ENCODE measurements at regions not wholly inside any gene's neighbourhood (a gene's known extent, or its start where the extent isn't known, plus 50 kb on each side); places are given as distances from the start of the nearest gene placed in this dataset.

DNA sequence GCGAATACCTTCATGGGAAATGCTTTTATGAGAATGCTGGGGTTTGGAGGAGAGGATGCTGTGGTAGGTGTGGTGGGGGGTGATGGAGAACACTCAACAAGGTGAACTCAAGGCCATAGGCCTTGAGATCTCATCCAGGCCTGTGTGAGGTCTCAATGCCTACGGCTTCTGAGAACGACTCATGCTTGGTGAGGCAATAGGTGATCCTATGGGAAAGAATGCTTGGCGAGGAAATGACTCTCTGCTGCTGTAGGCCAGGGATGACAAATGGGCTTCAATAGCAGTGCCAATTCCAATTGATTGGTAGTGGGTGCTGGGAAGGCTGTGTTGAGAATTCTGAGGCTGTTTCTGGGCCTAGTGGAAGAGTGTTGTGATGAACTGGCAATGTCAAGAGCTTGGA lies 280.2 kb upstream of the CLINT1 start:
- no peak overlapping the region for H3K27ac ChIP-seq (ENCODE audit: insufficient read depth, low read length, poor library complexity, severe bottlenecking)
- DNase-seq = no peak

DNA sequence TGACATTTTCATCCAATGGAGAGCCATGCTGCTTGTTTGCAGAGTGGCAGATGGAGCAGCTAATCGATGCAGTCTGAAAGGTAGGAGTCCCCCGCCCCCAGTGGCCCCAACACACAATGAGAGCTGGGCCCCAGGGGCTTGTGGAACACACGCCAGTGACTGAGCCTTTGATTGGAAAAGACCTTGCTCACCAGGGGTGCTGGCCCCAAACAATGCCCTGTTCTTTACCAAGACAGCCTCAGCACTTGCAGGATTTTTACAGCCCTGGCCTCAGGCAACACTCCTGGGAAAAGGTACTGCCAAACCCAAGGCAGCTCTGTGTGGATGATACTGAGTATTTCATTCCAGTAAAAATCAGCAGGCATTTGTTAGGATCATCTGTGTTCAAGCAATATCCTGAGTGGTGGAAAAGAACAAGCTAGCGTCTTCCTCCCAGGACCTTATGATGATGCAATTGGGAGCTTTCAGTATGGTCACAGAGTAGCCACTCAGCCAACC lies 276.8 kb upstream of the CLINT1 start:
- H3K9me3 ChIP-seq (ENCODE audit: control insufficient read depth, low read length) = no peaks in the 10 kb centered on the region
- H3K27me3 ChIP-seq (replicated peaks; ENCODE audit: control insufficient read depth, insufficient read depth, low read length, poor library complexity, severe bottlenecking) = no peaks in the 10 kb centered on the region
- H3K4me3 ChIP-seq (ENCODE audit: insufficient read depth, low read depth, low read length, poor library complexity, severe bottlenecking) = no peak overlapping the region
- no peak overlapping the region for H3K27ac ChIP-seq (ENCODE audit: insufficient read depth, low read length, poor library complexity, severe bottlenecking)
- no peaks in the 10 kb centered on the region for H3K4me1 ChIP-seq (ENCODE audit: control insufficient read depth, insufficient read depth, low read length, poor library complexity, severe bottlenecking)
- H3K36me3 ChIP-seq (ENCODE audit: control insufficient read depth, insufficient read depth, low read length) = no peaks in the 10 kb centered on the region
- no peak for DNase-seq

More for the DNA sequence above, 280.2 kb upstream of the CLINT1 start:
- H3K27me3 ChIP-seq (replicated peaks; ENCODE audit: control insufficient read depth, insufficient read depth, low read length, poor library complexity, severe bottlenecking) = no peaks in the 10 kb centered on the region
- H3K4me1 ChIP-seq (ENCODE audit: control insufficient read depth, insufficient read depth, low read length, poor library complexity, severe bottlenecking) = no peaks in the 10 kb centered on the region
- no peak overlapping the region for H3K4me3 ChIP-seq (ENCODE audit: insufficient read depth, low read depth, low read length, poor library complexity, severe bottlenecking)
- no peaks in the 10 kb centered on the region for H3K9me3 ChIP-seq (ENCODE audit: control insufficient read depth, low read length)
- H3K36me3 ChIP-seq (ENCODE audit: control insufficient read depth, insufficient read depth, low read length) = no peaks in the 10 kb centered on the region

DNA sequence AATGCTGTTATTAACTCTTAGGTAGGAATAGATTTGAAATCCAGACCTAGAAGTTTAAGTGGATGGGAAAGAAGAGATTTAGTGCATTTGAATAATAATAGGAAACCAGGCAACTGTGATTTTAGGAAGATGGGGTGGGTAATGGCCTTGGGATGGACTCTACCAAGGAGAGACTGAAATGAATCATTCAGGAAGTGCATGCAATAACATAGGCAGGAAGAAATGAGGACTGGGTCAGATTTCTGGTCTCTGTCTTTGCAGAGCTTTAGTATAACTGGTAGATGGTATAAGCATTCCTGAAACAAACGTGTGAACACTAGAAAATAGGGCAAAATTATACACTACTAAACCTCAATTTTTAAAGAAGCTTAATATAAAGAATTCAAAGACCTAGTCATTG lies 274.4 kb upstream of the CLINT1 start:
- H3K36me3 ChIP-seq (ENCODE audit: control insufficient read depth, insufficient read depth, low read length) = no peaks in the 10 kb centered on the region
- no peak overlapping the region for H3K27ac ChIP-seq (ENCODE audit: insufficient read depth, low read length, poor library complexity, severe bottlenecking)
- H3K9me3 ChIP-seq (ENCODE audit: control insufficient read depth, low read length) = no peaks in the 10 kb centered on the region
- no peak overlapping the region for H3K4me3 ChIP-seq (ENCODE audit: insufficient read depth, low read depth, low read length, poor library complexity, severe bottlenecking)
- DNase-seq = no peak
- H3K27me3 ChIP-seq (replicated peaks; ENCODE audit: control insufficient read depth, insufficient read depth, low read length, poor library complexity, severe bottlenecking) = no peaks in the 10 kb centered on the region
- H3K4me1 ChIP-seq (ENCODE audit: control insufficient read depth, insufficient read depth, low read length, poor library complexity, severe bottlenecking) = no peaks in the 10 kb centered on the region

DNA sequence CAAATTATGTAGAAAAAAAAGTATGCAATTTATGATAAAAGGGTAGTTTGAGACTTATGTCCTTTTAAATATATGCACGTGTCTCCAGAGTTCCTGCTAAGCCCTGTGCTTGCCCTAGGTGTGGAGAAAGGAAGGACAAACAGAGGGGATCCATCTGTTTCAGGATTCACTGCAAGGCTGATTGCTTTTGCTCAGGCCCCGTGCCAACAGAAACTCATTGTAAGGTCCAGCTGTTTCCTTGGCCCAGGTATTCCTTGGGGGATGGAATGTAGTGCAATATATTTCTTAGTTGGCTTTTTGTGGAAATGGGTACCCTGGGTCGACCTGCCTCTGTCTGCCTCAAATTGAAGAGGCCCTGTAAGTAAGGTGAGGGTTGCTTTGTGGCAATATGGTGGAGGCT lies 268.6 kb upstream of the CLINT1 start:
- Histone ChIP-seq H3K36me3 (ENCODE audit: control insufficient read depth, insufficient read depth, low read length) (no peaks in the 10 kb centered on the region), H3K9me3 (ENCODE audit: control insufficient read depth, low read length) (no peaks in the 10 kb centered on the region), H3K27ac (ENCODE audit: insufficient read depth, low read length, poor library complexity, severe bottlenecking) (no peak overlapping the region), H3K4me1 (ENCODE audit: control insufficient read depth, insufficient read depth, low read length, poor library complexity, severe bottlenecking) (no peaks in the 10 kb centered on the region), H3K27me3 (replicated peaks; ENCODE audit: control insufficient read depth, insufficient read depth, low read length, poor library complexity, severe bottlenecking) (no peaks in the 10 kb centered on the region), H3K4me3 (ENCODE audit: insufficient read depth, low read depth, low read length, poor library complexity, severe bottlenecking) (no peak overlapping the region)
- DNase-seq = no peak

DNA sequence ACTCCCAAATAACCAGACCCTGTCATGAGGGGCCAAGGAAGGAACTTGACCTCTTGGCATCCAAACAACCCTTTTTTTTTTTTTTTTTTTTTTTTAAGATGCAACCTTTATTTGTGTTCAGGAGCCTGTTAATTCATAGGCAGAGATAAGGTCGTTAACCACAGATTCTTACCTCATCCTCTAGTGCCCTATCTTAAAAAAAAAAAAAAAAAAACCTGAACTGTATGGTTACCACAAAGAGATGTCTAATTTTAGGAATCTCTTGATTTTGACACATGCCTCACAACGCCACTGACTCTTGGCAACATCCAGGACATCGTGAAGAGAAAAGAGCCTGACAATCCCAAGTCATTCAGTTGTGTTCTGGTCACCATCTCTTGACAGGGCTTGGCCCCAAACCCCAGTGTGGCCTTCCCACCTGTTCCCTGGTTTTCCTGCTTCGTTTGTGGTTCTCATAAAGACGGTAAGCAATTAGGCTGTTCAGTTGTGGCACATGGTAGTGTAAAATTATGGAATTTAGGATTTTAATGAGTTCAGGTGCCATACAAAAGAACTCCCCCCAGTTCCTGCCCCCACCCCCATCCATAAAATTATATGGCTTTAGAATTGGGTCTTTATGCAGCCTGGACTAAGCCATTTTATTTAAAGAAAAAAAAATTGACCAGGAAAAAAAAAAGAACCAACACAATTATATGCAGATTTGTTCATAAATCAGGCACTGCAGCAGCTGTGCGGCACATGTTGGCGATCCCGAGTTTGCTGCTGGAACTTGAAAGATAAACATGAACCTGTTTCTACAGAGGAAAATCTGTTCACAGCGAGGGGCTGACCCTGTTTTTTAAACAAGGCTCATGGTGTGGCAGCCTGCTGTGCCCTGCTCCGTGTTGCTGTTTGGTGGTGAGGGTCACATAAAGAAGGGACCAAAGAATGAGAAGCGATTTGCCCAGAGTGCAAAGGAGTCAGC lies 267.8 kb upstream of the CLINT1 start:
- H3K9me3 ChIP-seq (ENCODE audit: control insufficient read depth, low read length) = no peaks in the 10 kb centered on the region
- H3K36me3 ChIP-seq (ENCODE audit: control insufficient read depth, insufficient read depth, low read length) = no peaks in the 10 kb centered on the region
- no peaks in the 10 kb centered on the region for H3K27me3 ChIP-seq (replicated peaks; ENCODE audit: control insufficient read depth, insufficient read depth, low read length, poor library complexity, severe bottlenecking)
- no peak overlapping the region for H3K4me3 ChIP-seq (ENCODE audit: insufficient read depth, low read depth, low read length, poor library complexity, severe bottlenecking)
- no peaks in the 10 kb centered on the region for H3K4me1 ChIP-seq (ENCODE audit: control insufficient read depth, insufficient read depth, low read length, poor library complexity, severe bottlenecking)
- DNase-seq = no peak
- no peak overlapping the region for H3K27ac ChIP-seq (ENCODE audit: insufficient read depth, low read length, poor library complexity, severe bottlenecking)

DNA sequence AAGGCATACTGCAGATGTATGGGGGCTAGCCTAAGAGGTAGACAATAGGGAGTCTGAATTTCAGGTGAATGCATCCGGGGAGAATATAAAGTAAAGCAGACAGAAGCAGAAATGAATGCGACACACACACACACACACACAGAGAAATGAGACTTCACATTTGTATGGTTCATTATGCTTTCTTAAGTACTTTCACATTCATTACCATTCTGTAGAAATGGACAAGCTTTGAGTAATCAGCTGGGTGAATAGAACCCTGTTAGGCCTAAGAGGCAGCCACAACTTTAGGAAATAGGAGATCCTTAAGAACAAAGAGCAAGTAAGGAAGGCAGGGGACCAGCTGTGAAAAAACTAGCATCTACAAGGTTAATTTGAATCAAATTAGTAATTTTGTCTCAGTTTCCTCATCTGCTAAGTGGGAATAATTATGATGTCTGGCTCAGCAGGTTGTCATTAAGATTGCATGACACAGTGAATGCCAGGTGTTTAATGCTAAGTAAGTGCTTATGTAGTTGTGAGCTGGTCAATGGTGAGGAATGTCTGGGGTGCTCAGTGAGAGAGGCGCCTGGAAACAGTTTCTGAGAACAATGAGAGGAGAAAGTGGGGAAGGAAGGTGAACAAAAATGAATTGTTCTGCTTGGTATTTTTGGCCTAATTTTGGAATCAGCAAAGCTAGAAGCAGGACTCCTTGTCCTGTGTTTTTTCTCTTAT lies 265.8 kb upstream of the CLINT1 start:
- DNase-seq = no peak
- H3K36me3 ChIP-seq (ENCODE audit: control insufficient read depth, insufficient read depth, low read length) = no peaks in the 10 kb centered on the region
- H3K4me1 ChIP-seq (ENCODE audit: control insufficient read depth, insufficient read depth, low read length, poor library complexity, severe bottlenecking) = no peaks in the 10 kb centered on the region
- no peak overlapping the region for H3K27ac ChIP-seq (ENCODE audit: insufficient read depth, low read length, poor library complexity, severe bottlenecking)
- no peak overlapping the region for H3K4me3 ChIP-seq (ENCODE audit: insufficient read depth, low read depth, low read length, poor library complexity, severe bottlenecking)
- no peaks in the 10 kb centered on the region for H3K27me3 ChIP-seq (replicated peaks; ENCODE audit: control insufficient read depth, insufficient read depth, low read length, poor library complexity, severe bottlenecking)
- H3K9me3 ChIP-seq (ENCODE audit: control insufficient read depth, low read length) = no peaks in the 10 kb centered on the region

DNA sequence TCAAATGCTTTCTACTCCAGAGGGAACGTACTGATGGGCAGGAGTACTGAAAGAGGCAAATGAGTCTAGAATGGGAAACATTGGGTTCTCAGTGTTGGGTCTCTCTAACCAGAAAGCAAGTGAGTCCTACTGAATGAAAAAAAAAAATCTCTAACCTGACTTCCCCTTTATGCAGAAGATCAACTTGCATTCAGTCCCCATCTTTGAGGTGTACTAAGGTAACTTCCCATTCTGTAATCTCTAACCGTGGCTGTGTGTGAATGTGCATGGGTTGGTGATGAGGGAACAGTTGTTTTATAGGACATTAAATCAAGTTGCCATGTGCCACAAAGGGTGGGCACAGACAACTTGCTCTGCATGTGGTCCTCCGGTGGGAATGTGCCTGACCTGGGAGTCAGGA lies 264.6 kb upstream of the CLINT1 start:
- DNase-seq = no peak
- H3K27me3 ChIP-seq (replicated peaks; ENCODE audit: control insufficient read depth, insufficient read depth, low read length, poor library complexity, severe bottlenecking) = no peaks in the 10 kb centered on the region
- no peaks in the 10 kb centered on the region for H3K36me3 ChIP-seq (ENCODE audit: control insufficient read depth, insufficient read depth, low read length)
- H3K27ac ChIP-seq (ENCODE audit: insufficient read depth, low read length, poor library complexity, severe bottlenecking) = no peak overlapping the region
- H3K4me3 ChIP-seq (ENCODE audit: insufficient read depth, low read depth, low read length, poor library complexity, severe bottlenecking) = no peak overlapping the region
- H3K4me1 ChIP-seq (ENCODE audit: control insufficient read depth, insufficient read depth, low read length, poor library complexity, severe bottlenecking) = no peaks in the 10 kb centered on the region
- H3K9me3 ChIP-seq (ENCODE audit: control insufficient read depth, low read length) = no peaks in the 10 kb centered on the region

DNA sequence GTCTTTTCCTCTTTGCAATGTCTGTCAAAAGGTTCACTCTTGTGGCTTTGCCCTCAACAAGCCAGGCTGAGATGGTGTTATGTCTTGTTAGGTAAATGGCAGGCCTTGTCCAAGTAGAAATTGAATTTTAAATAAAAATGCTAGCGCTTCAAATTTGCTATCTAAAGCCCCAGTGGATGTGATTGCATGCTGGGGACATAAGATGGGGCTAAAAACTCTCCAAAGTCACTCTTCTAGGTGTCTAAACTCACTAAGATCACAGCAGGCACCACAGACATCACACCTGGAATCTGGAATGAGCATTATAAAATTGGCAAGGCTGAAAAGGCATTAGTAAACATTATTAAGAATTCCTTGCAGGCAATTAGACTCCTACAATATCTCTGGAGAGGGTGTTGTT lies 262.7 kb upstream of the CLINT1 start:
- no peak overlapping the region for H3K27ac ChIP-seq (ENCODE audit: insufficient read depth, low read length, poor library complexity, severe bottlenecking)
- no peak for DNase-seq
- H3K36me3 ChIP-seq (ENCODE audit: control insufficient read depth, insufficient read depth, low read length) = no peaks in the 10 kb centered on the region
- H3K9me3 ChIP-seq (ENCODE audit: control insufficient read depth, low read length) = no peaks in the 10 kb centered on the region
- H3K4me3 ChIP-seq (ENCODE audit: insufficient read depth, low read depth, low read length, poor library complexity, severe bottlenecking) = no peak overlapping the region
- no peaks in the 10 kb centered on the region for H3K27me3 ChIP-seq (replicated peaks; ENCODE audit: control insufficient read depth, insufficient read depth, low read length, poor library complexity, severe bottlenecking)
- no peaks in the 10 kb centered on the region for H3K4me1 ChIP-seq (ENCODE audit: control insufficient read depth, insufficient read depth, low read length, poor library complexity, severe bottlenecking)

DNA sequence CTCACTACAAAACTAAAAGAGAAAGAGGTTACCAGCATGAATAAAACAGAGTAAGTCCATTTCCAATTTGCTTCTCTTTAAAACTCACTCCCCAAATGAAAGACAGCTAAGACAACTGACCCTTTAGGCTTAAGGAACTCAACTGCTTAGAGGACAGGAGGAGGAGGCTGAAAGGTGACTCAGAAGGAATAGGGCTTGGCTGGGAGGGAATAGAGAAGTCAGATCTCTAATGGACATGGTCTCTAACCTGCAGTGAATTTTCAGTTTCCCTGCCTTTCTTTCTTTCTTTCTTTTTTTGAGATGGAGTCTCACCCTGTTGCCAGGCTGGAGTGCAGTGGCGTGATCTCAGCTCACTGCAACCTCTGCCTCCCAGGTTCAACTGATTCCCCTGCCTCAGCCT lies 261.8 kb upstream of the CLINT1 start:
- Histone ChIP-seq H3K27me3 (replicated peaks; ENCODE audit: control insufficient read depth, insufficient read depth, low read length, poor library complexity, severe bottlenecking) (no peaks in the 10 kb centered on the region), H3K9me3 (ENCODE audit: control insufficient read depth, low read length) (no peaks in the 10 kb centered on the region), H3K4me3 (ENCODE audit: insufficient read depth, low read depth, low read length, poor library complexity, severe bottlenecking) (no peak overlapping the region), H3K4me1 (ENCODE audit: control insufficient read depth, insufficient read depth, low read length, poor library complexity, severe bottlenecking) (no peaks in the 10 kb centered on the region), H3K36me3 (ENCODE audit: control insufficient read depth, insufficient read depth, low read length) (no peaks in the 10 kb centered on the region), H3K27ac (ENCODE audit: insufficient read depth, low read length, poor library complexity, severe bottlenecking) (no peak overlapping the region)
- DNase-seq = no peak

Data from effector memory CD4-positive, alpha-beta T cell (primary cell).